MM.1S (cell line): ENCODE measurements at regions not wholly inside any gene's neighbourhood (a gene's known extent, or its start where the extent isn't known, plus 50 kb on each side); places are given as distances from the start of the nearest gene placed in this dataset.
"Not testable (repeated sequence)": the region's sequence is repeated elsewhere in the genome, so short reads cannot be mapped to it uniquely, and the experiment has no call there.

Source experiments
- DNase-seq: peaks from one replicate; pipeline ENCODE4 v3.0.0-alpha.2; 2015
- H2AFZ ChIP-seq: fragments of 300-600 bp; sonication (generic); 2 replicates; pipeline ENCODE4 v1.6.0; 2016; ENCODE audit warnings: antibody characterized with exemption, low read length
- H3F3A ChIP-seq: fragments of 300-600 bp; sonication (generic); 2 replicates; pipeline ENCODE4 v1.6.1; 2016; ENCODE audit warnings: mild to moderate bottlenecking, antibody characterized with exemption, low read length, moderate library complexity, mixed read lengths; ENCODE audit not compliant: insufficient read depth
- H3K27ac ChIP-seq: fragments of 300-600 bp; sonication (generic); 2 replicates; pipeline ENCODE4 v1.5.1; 2016; ENCODE audit warnings: mild to moderate bottlenecking, low read length
- H3K27me3 ChIP-seq: fragments of 300-600 bp; sonication (generic); replicated peaks from 2 replicates; pipeline ENCODE4 v1.6.0; 2016; ENCODE audit warnings: low read length; ENCODE audit not compliant: insufficient read depth
- H3K36me3 ChIP-seq: fragments of 300-600 bp; sonication (generic); replicated peaks from 2 replicates; pipeline ENCODE4 v1.6.1; 2016; ENCODE audit warnings: mild to moderate bottlenecking, low read length, mixed read lengths; ENCODE audit not compliant: insufficient read depth
- H3K4me1 ChIP-seq: fragments of 300-600 bp; sonication (generic); 2 replicates; pipeline ENCODE4 v1.6.1; 2016; ENCODE audit warnings: low read length, mixed read lengths
- H3K4me2 ChIP-seq: fragments of 300-600 bp; sonication (generic); 2 replicates; pipeline ENCODE4 v1.6.0; 2016; ENCODE audit warnings: low read depth, low read length
- H3K4me3 ChIP-seq: fragments of 300-600 bp; sonication (generic); 2 replicates; pipeline ENCODE4 v1.5.1; 2016; ENCODE audit warnings: low read length, mixed read lengths
- H3K79me2 ChIP-seq: fragments of 300-600 bp; sonication (generic); 2 replicates; pipeline ENCODE4 v1.6.1; 2016; ENCODE audit warnings: mixed run types, low read length, mixed read lengths
- H3K9ac ChIP-seq: fragments of 300-600 bp; sonication (generic); 2 replicates; pipeline ENCODE4 v1.6.1; 2016; ENCODE audit warnings: low read length, mixed read lengths
- H3K9me2 ChIP-seq: fragments of 300-600 bp; sonication (generic); replicated peaks from 2 replicates; pipeline ENCODE4 v1.6.1; 2016; ENCODE audit warnings: mild to moderate bottlenecking, low read length, mixed read lengths; ENCODE audit not compliant: insufficient read depth
- H3K9me3 ChIP-seq: fragments of 300-600 bp; sonication (generic); replicated peaks from 2 replicates; pipeline ENCODE4 v1.6.1; 2016; ENCODE audit warnings: mild to moderate bottlenecking, low read length, mixed read lengths; ENCODE audit not compliant: insufficient read depth
- H4K20me1 ChIP-seq: fragments of 300-600 bp; sonication (generic); 2 replicates; pipeline ENCODE4 v1.6.1; 2016; ENCODE audit warnings: mild to moderate bottlenecking, low read length, moderate library complexity, mixed read lengths; ENCODE audit not compliant: insufficient read depth
- CTCF ChIP-seq: fragments of 300-600 bp; sonication (generic); IDR thresholded peaks from 2 replicates; pipeline ENCODE4 v1.5.1; 2016; ENCODE audit warnings: antibody characterized with exemption, low read length, mixed read lengths
- EZH2 ChIP-seq: fragments of 300-600 bp; sonication (generic); optimal IDR thresholded peaks from 2 replicates; pipeline ENCODE3; 2017; ENCODE audit warnings: low read depth, mild to moderate bottlenecking, antibody characterized with exemption, low read length, mixed read lengths
- EZH2phosphoT487 ChIP-seq: fragments of 300-600 bp; sonication (generic); IDR thresholded peaks from 2 replicates; pipeline ENCODE4 v1.6.1; 2018; ENCODE audit warnings: antibody characterized with exemption, low read length

GRCh38 chr4:31194823-31195222 is 474.7 kb downstream of the PCDH7 start:
- Histone ChIP-seq H3F3A (no peaks in the 10 kb centered on the region), H2AFZ (no peak overlapping the region), H3K79me2 (no peaks in the 10 kb centered on the region), H3K4me1 (no peaks in the 10 kb centered on the region), H3K4me3 (no peak overlapping the region), H3K36me3 (no peaks in the 10 kb centered on the region), H3K9me3 (no peaks in the 10 kb centered on the region), H3K9ac (no peak overlapping the region), H3K4me2 (no peak overlapping the region), H4K20me1 (no peaks in the 10 kb centered on the region), H3K9me2 (no peaks in the 10 kb centered on the region), H3K27me3 (no peaks in the 10 kb centered on the region), H3K27ac (no peak overlapping the region)
- DNase-seq, result no peak
- TF ChIP-seq EZH2 (no peak), EZH2phosphoT487 (no peak), CTCF (no peak)

- H4K20me1 ChIP-seq, result no peaks in the 10 kb centered on the region
- no peak overlapping the region for H2AFZ ChIP-seq
- H3K4me3 ChIP-seq, result no peak overlapping the region
- no peak overlapping the region for H3K9ac ChIP-seq
- no peaks in the 10 kb centered on the region for H3K36me3 ChIP-seq
- no peaks in the 10 kb centered on the region for H3K79me2 ChIP-seq
- TF ChIP-seq EZH2, result no peak
- TF ChIP-seq EZH2phosphoT487, result no peak
- no peak for TF ChIP-seq CTCF
- H3K9me3 ChIP-seq, result no peaks in the 10 kb centered on the region
- H3K4me2 ChIP-seq, result no peak overlapping the region
- H3K27ac ChIP-seq, result no peak overlapping the region
- H3K27me3 ChIP-seq, result no peaks in the 10 kb centered on the region
- no peak for DNase-seq
- H3F3A ChIP-seq, result no peaks in the 10 kb centered on the region
- H3K4me1 ChIP-seq, result no peaks in the 10 kb centered on the region
- H3K9me2 ChIP-seq, result no peaks in the 10 kb centered on the region
These were observed 479.5 kb downstream of the PCDH7 start for GRCh38 chr4:31199644-31200043.

- not testable (repeated sequence) for H3K4me1 ChIP-seq, H4K20me1 ChIP-seq, H3K27me3 ChIP-seq, H3K4me3 ChIP-seq, H3K79me2 ChIP-seq, H3K36me3 ChIP-seq, H3F3A ChIP-seq, H3K27ac ChIP-seq, H3K9ac ChIP-seq, H2AFZ ChIP-seq, H3K9me2 ChIP-seq, H3K9me3 ChIP-seq, H3K4me2 ChIP-seq
- peak; percentile 10 for DNase-seq
These were observed 481.9 kb downstream of the PCDH7 start for GRCh38 chr4:31202054-31202453.

- DNase-seq, result no peak
- Histone ChIP-seq H4K20me1 (no peaks in the 10 kb centered on the region), H3K4me3 (no peak overlapping the region), H3F3A (no peaks in the 10 kb centered on the region), H3K9me2 (no peaks in the 10 kb centered on the region), H3K36me3 (no peaks in the 10 kb centered on the region), H2AFZ (no peak overlapping the region), H3K4me1 (no peaks in the 10 kb centered on the region), H3K4me2 (no peak overlapping the region), H3K27me3 (no peaks in the 10 kb centered on the region), H3K27ac (no peak overlapping the region), H3K9ac (no peak overlapping the region), H3K9me3 (no peaks in the 10 kb centered on the region), H3K79me2 (no peaks in the 10 kb centered on the region)
- no peak for TF ChIP-seq CTCF
- no peak for TF ChIP-seq EZH2
- TF ChIP-seq EZH2phosphoT487, result no peak
These were observed 484.7 kb downstream of the PCDH7 start for GRCh38 chr4:31204874-31205273.
